Immature natural killer cell (primary cell): ENCODE measurements at regions not wholly inside any gene's neighbourhood (a gene's known extent, or its start where the extent isn't known, plus 50 kb on each side); places are given as distances from the start of the nearest gene placed in this dataset.
A peak's percentile ranks its signal among the peaks of the same experiment; 100 is the strongest.

Experiments
- DNase-seq, 3 donors: peaks; one replicate each; pipeline ENCODE4 v3.0.0; 2022; ENCODE audit warnings: mixed read lengths in 1 of 3
- H3K27ac Mint-ChIP-seq, 6 donors: one replicate each; pipeline ENCODE4 v1.8.0; 2020; ENCODE audit warnings: mixed read lengths in 6 of 6, mild to moderate bottlenecking in 5 of 6, inconsistent platforms in 4 of 6, moderate library complexity in 3 of 6
- H3K27me3 Mint-ChIP-seq, 3 donors: one replicate each; pipeline ENCODE4 v1.8.0; 2020 to 2021; ENCODE audit warnings: low read depth in 3 of 3, mild to moderate bottlenecking in 3 of 3, mixed read lengths in 3 of 3, moderate library complexity in 3 of 3, inconsistent platforms in 1 of 3
- H3K36me3 Mint-ChIP-seq, 3 donors: one replicate each; pipeline ENCODE4 v1.8.0; 2020; ENCODE audit warnings: mixed read lengths in 3 of 3, inconsistent platforms in 2 of 3, mild to moderate bottlenecking in 2 of 3
- H3K4me1 Mint-ChIP-seq, 2 donors: one replicate each; pipeline ENCODE4 v1.8.0; 2020; ENCODE audit warnings: inconsistent platforms in 2 of 2, mild to moderate bottlenecking in 2 of 2, mixed read lengths in 2 of 2, moderate library complexity in 1 of 2
- H3K4me3 Mint-ChIP-seq, 5 donors: one replicate each; pipeline ENCODE4 v1.8.0; 2020; ENCODE audit warnings: mild to moderate bottlenecking in 5 of 5, mixed read lengths in 5 of 5, inconsistent platforms in 3 of 5, moderate library complexity in 3 of 5
- H3K9me3 Mint-ChIP-seq, 6 donors: one replicate each; pipeline ENCODE4 v1.8.0; 2020; ENCODE audit warnings: mild to moderate bottlenecking in 6 of 6, mixed read lengths in 6 of 6, inconsistent platforms in 4 of 6, moderate library complexity in 3 of 6

DNA sequence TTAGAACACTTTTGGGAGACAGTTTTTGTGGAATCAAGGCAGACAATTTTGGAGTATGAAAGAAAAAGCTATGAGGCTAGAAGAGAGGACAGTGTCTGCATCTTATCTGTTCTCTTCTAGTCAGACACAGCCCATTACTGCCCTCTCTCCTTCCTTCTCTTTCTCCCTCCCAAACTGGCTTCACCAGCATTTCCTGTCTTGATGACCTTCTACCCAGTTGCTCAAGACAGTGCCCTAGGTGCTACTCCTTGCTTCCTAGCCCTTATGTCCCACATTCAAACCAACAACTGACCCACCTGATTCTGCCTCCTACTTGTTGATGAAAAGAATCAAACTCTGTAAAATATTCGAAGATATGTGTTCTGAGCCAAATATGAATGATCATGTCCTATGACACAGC lies 116.4 kb upstream of the RIPOR2 start:
- Mint-ChIP-seq H3K36me3 (no peaks in the 10 kb centered on the region), H3K4me1 (peaks cover 66 to 79% of the 10 kb centered on the region in 2 donors), H3K27ac (peak overlapping the region in 3 of 6 donors; percentile 52 to 59 (median 57)), H3K9me3 (no peaks in the 10 kb centered on the region), H3K27me3 (peaks cover 3 to 7% (median 3%) of the 10 kb centered on the region in 3 donors), H3K4me3 (peak overlapping the region in 1 of 5 donors; percentile 38)
- no peak for DNase-seq

DNA sequence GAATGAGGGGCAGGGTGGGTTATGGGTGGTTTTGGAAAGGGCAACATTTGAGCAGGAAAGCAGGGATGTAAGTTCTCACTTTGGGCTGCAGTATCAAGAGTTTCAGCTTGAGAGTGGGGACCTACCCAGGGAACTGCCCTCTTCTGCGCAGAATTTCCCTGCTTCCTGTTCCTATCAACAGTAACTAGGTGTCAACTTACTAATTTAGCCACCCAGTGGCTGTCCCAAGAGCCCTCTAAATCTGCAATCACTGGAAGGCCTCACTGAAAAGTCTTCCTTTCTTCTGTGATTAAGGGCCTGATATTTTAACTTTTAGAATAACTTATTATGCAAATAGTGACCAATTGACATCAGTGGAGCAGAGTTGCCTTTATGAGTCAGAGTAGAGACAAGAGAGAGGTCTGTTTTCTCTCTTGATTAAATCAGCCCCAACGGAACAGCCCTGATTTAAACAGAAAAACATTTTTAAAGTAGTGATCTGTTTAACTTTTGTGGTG lies 118.2 kb upstream of the RIPOR2 start:
- H3K27ac Mint-ChIP-seq, result peak overlapping the region; percentile 38 to 85 (median 71)
- peak; percentile 23 to 42 (median 28) for DNase-seq
- peaks cover 72 to 83% of the 10 kb centered on the region in 2 donors for H3K4me1 Mint-ChIP-seq
- no peaks in the 10 kb centered on the region for H3K36me3 Mint-ChIP-seq
- H3K27me3 Mint-ChIP-seq, result peaks cover 3 to 7% (median 3%) of the 10 kb centered on the region in 3 donors
- peak overlapping the region; percentile 5 to 58 (median 27) for H3K4me3 Mint-ChIP-seq
- H3K9me3 Mint-ChIP-seq, result no peaks in the 10 kb centered on the region

DNA sequence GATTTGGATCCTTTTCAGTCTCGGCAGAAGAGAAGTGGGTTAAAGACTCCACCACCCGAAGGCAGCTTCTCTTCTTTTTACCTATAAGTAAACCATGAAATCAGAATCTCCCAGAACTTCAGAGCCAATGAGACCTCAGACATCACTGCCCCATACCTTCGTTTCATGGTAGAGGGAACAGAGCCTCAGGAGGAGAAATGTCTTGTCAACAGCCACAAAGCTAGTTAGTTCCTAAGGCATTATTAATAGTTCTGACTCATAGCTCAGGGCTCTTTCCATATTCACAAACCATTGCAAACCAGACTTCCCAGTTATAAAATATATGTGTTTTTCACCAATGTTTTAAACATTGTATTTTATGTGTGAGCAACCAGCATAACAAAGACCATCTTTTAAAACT lies 118.7 kb upstream of the RIPOR2 start:
- peaks cover 71 to 81% of the 10 kb centered on the region in 2 donors for H3K4me1 Mint-ChIP-seq
- H3K27me3 Mint-ChIP-seq, result peaks cover 3 to 7% (median 3%) of the 10 kb centered on the region in 3 donors
- no peaks in the 10 kb centered on the region for H3K36me3 Mint-ChIP-seq

DNA sequence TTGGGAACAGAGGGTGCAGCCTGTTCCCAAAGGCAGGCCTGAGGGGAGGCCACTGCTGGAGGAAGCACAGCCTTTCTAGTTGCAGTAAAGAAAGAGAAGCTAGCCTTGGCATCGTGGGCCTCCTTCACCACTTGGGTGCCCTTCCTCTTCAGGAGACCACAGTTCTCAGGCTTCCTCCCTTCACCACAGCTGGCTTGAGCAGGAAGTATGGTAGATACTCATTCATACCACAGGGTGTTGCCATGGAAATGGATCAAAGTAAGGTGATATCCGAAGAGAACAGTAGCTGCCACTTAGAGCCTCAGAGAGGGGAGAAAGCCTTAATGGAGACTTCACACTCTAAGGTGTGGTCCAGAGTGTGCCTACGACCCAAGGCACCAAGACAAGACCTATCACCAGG lies 120.4 kb upstream of the RIPOR2 start:
- peak overlapping the region; percentile 84 to 97 (median 96) for H3K27ac Mint-ChIP-seq
- DNase-seq, result peak; percentile 72 to 85 (median 84)
- H3K4me1 Mint-ChIP-seq, result peaks cover 55 to 64% of the 10 kb centered on the region in 2 donors
- H3K36me3 Mint-ChIP-seq, result no peaks in the 10 kb centered on the region
- H3K4me3 Mint-ChIP-seq, result peak overlapping the region; percentile 78 to 86 (median 83)
- H3K27me3 Mint-ChIP-seq, result peaks cover 3 to 7% (median 3%) of the 10 kb centered on the region in 3 donors
- H3K9me3 Mint-ChIP-seq, result no peaks in the 10 kb centered on the region

More for the DNA sequence above, 118.7 kb upstream of the RIPOR2 start:
- H3K27ac Mint-ChIP-seq, result peak overlapping the region; percentile 38 to 89 (median 63)
- no peak for DNase-seq
- no peaks in the 10 kb centered on the region for H3K9me3 Mint-ChIP-seq
- peak overlapping the region in 2 of 5 donors; percentile 5 to 73 for H3K4me3 Mint-ChIP-seq

DNA sequence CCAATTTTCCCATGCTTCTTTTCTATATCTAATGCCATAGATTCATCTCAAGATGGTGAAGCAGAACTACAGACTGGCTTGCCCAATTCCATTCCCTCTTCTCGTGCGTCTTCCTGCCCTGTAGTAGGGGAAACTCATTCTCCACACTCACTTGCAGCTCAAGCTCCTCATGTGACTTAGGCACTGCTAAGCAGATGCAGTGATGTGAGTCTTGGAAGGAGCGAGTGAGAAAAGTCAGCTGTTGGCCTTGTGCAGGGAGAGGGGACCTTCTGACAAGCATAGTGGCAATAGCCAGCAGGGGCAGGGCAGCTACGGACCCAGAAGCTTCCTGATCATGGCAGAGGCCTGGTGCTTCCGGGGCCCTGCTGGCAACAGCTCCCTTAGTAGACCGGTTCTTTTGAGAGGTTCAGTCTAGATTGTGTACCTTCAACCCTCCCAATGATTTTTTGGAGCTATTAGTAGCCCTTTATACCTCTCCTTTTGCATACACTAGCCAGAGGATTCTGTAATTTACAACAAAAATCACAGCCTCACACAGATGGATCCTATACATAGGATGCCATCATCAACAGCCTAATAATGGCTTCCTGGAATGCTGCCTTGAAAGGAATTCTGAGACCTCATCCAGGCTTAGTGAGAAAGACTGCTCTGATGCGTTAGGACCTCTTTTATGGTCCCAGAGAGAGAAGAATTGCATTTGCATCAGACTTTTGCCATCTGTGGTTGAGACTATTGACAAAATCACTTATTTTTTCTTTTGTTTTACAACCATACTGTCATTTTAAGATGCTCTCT lies 121.5 kb upstream of the RIPOR2 start:
- Mint-ChIP-seq H3K9me3 (no peaks in the 10 kb centered on the region), H3K36me3 (no peaks in the 10 kb centered on the region), H3K4me3 (peak overlapping the region; percentile 5 to 67 (median 36)), H3K27me3 (peaks cover 3 to 7% (median 3%) of the 10 kb centered on the region in 3 donors), H3K4me1 (peaks cover 47 to 52% of the 10 kb centered on the region in 2 donors), H3K27ac (peak overlapping the region; percentile 33 to 96 (median 78))
- DNase-seq, result no peak

DNA sequence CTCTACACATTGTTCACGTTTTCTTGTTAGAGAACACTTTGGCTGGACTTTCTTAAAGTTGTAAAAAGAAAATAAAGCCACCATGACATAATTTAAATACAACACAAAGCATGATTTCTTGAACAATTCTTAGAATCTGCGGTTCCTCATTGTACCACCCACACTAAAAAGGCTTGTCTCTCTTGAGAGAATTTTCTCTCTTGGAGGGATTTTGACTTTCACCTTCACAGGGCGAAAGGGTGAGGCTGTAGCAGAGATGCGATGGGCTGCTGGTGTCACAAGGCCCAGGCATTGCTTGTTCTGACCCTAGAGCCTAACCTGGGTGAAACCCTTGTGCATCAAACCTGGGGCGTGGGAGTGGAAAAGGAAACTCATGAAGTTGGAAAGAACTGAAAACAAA lies 122.7 kb upstream of the RIPOR2 start:
- H3K36me3 Mint-ChIP-seq, result no peaks in the 10 kb centered on the region

DNA sequence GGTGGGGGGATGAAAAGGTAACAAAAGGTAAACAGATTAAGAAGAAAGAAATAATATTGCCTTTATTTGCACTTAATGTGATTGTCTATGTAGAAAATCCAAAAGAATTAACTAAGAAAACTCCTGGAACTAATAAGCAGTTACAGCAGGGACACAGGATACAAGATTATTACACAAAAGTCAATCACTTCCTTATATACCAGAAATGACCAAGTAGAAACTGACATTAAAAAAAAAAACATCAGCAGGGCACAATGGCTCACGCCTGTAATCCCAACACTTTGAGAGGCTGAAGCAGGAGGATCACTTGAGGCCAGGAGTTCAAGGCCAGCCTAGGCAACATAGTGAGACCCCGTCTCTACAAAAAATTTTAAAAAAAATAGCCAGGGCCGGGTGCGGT lies 123.2 kb upstream of the RIPOR2 start:
- no peaks in the 10 kb centered on the region for H3K36me3 Mint-ChIP-seq
- H3K9me3 Mint-ChIP-seq, result no peaks in the 10 kb centered on the region
- no peak overlapping the region for H3K4me3 Mint-ChIP-seq
- H3K27me3 Mint-ChIP-seq, result peaks cover 3 to 7% (median 3%) of the 10 kb centered on the region in 3 donors
- H3K4me1 Mint-ChIP-seq, result peaks cover 35 to 36% of the 10 kb centered on the region in 2 donors
- H3K27ac Mint-ChIP-seq, result peak overlapping the region in 1 of 6 donors; percentile 55
- no peak for DNase-seq

More for the DNA sequence above, 122.7 kb upstream of the RIPOR2 start:
- H3K27me3 Mint-ChIP-seq, result peaks cover 3 to 7% (median 3%) of the 10 kb centered on the region in 3 donors
- H3K27ac Mint-ChIP-seq, result peak overlapping the region in 1 of 6 donors; percentile 28
- no peak for DNase-seq
- no peaks in the 10 kb centered on the region for H3K9me3 Mint-ChIP-seq
- no peak overlapping the region for H3K4me3 Mint-ChIP-seq
- H3K4me1 Mint-ChIP-seq, result peaks cover 40 to 41% of the 10 kb centered on the region in 2 donors

DNA sequence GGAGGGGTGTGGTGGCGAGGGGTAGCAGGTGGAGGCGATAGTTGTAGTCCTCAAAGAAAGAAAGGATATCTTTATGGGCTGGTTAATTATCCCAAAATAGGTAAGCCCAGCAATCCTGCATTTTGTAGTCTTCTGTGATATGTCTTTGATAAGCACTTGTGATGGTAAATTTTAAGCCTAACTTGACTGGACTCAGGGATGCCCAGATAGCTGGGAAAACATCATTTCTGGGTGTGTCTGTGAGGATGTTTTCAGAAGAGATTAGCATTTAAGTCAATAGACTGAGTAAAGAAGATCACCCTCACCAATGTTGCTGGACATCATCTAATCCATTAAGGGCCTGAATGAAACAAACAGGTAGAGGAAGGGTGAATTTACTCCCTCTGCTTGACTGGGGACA lies 124.8 kb upstream of the RIPOR2 start:
- Mint-ChIP-seq H3K27ac (no peak overlapping the region), H3K4me3 (no peak overlapping the region), H3K4me1 (peaks cover 21 to 22% of the 10 kb centered on the region in 2 donors), H3K9me3 (no peaks in the 10 kb centered on the region), H3K27me3 (peaks cover 1 to 7% (median 3%) of the 10 kb centered on the region in 3 donors), H3K36me3 (no peaks in the 10 kb centered on the region)
- no peak for DNase-seq

DNA sequence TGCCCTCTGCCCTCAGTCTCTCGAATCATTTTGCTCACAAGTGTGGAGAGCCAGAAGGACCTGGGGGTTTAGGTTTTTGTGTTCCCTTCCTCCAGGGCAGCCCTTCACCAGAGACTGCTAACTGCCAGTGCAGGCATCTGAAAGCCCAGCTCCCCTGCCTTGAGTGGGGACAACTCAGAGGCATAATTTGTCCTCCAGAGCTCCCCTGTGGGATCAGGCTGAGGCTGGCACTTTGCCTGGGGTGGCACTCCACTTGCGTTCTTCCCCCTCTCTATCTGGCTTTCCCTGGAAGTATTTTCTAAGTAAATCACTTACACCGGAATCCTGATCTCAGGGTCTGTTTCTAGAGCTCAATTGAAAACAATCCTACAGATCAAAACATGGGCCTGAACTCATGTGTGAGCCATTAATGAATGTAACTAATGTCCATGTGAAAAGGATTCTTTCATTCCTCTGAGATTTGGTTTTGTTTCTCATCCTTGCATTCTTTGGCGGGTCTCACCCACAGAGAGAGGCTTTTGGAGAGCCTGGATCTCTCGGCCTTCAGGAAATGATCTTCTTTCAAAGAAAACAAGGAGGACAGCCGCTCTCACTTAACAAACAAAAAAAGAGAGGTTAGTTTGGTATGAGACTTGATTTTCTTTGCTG lies 125.7 kb upstream of the RIPOR2 start:
- Mint-ChIP-seq H3K9me3 (no peaks in the 10 kb centered on the region), H3K27ac (no peak overlapping the region)

DNA sequence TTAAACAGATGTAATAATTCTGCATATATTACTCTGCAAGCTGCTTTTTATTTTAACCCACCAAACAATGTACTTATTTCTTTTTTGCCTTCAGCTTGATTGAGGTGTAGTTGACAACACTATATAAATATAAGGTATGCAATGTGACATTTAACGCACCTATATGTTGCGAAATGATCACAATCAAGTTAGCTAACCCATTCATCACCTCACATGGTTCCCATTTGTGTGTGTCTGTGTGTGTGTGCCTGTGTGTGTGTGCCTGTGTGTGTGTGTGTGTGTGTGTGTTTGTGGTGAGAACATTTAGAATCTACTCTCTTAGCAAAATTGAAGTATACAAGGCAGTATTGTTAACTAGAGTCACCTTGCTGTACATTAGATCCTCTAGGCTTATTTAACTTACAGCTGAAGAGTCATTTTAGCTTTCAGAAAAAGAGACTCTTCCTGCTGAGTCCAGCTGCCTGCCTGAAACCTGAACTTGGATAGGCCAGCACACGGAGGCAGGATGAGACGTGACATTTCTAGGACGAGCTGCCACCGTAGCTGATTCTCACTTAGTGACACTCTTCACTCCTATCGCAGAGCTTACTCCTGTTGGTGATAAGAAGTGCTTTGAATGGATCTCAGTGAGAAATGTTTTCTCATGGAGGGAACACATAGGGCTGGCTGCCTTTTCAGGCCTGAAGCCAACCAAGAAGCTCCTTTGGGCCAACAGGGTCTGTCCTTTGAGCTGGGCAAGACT lies 126.5 kb upstream of the RIPOR2 start:
- Mint-ChIP-seq H3K4me1 (peaks cover 4 to 5% of the 10 kb centered on the region in 2 donors), H3K4me3 (no peak overlapping the region), H3K27ac (no peak overlapping the region), H3K36me3 (no peaks in the 10 kb centered on the region), H3K27me3 (no peaks in the 10 kb centered on the region), H3K9me3 (no peaks in the 10 kb centered on the region)
- DNase-seq, result no peak

More for the DNA sequence above, 125.7 kb upstream of the RIPOR2 start:
- no peak overlapping the region for H3K4me3 Mint-ChIP-seq
- no peaks in the 10 kb centered on the region for H3K36me3 Mint-ChIP-seq
- peaks cover 0 to 1% (median under 1%) of the 10 kb centered on the region in 3 donors for H3K27me3 Mint-ChIP-seq
- DNase-seq, result no peak
- peaks cover 12 to 13% of the 10 kb centered on the region in 2 donors for H3K4me1 Mint-ChIP-seq

DNA sequence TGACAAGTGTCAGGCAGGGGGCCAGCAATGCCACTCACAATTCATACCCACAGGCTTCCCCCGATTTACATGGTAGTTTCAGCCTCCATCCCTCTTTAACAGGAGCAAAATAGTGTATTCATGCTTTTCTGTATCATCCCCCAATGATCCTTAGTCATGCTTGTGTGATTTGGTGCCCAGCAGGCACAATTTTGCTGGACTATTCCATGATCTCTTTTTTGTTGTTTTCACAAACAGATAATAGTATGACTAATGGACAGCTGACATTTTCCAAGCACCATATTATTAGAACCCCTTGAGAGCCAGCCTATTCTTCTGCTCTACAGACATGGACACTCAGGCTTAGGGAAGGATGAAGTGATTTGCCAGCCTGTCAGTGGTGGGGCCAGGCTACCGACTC lies 128.2 kb upstream of the RIPOR2 start:
- Mint-ChIP-seq H3K9me3 (no peaks in the 10 kb centered on the region), H3K27ac (peak overlapping the region in 1 of 6 donors; percentile 78), H3K4me1 (no peaks in the 10 kb centered on the region), H3K27me3 (no peaks in the 10 kb centered on the region), H3K36me3 (no peaks in the 10 kb centered on the region), H3K4me3 (no peak overlapping the region)
- no peak for DNase-seq

DNA sequence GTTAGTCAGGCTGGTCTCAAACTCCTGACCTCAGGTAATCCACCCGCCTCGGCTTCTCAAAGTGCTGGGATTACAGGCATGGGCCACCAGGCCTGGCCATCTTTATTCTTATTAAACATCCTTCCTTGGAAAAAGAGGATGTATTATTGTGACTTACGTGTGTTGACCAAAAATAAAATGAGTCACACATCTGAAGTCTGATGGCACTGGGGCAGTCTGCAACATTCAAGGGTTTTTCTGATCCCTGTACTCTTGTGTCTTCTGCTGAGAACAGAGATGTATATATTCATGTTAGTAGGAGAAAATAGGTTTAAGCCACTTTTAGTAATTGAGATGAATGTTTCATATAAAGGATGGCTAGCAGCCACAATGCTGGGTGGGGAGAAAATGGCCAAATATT lies 129.9 kb upstream of the RIPOR2 start:
- Mint-ChIP-seq H3K9me3 (no peaks in the 10 kb centered on the region), H3K27me3 (no peaks in the 10 kb centered on the region), H3K36me3 (no peaks in the 10 kb centered on the region), H3K4me1 (peaks cover 5 to 13% of the 10 kb centered on the region in 2 donors), H3K27ac (no peak overlapping the region), H3K4me3 (no peak overlapping the region)
- DNase-seq, result no peak

DNA sequence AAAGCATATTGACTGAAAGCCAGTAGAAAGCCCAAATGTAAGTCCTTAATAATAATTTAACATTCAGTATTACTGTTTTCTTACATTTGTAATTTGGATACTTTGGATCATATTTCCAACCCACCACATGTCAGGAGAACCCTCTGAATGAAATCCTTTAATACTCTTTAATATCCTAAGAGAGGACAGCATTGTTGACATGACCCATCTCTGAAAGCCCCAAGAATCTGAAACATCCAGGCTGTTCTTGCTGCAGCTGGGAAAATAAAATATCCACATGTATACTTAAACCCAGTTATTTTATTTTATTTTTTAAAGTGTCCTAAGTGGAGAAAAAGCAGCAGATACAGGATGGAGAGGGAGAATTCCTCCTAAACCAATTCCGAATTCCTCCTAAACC lies 130.8 kb upstream of the RIPOR2 start:
- H3K27ac Mint-ChIP-seq, result no peak overlapping the region
- H3K9me3 Mint-ChIP-seq, result no peaks in the 10 kb centered on the region
- H3K4me1 Mint-ChIP-seq, result peaks cover 8 to 18% of the 10 kb centered on the region in 2 donors
- DNase-seq, result no peak
- no peak overlapping the region for H3K4me3 Mint-ChIP-seq
- H3K36me3 Mint-ChIP-seq, result no peaks in the 10 kb centered on the region
- H3K27me3 Mint-ChIP-seq, result no peaks in the 10 kb centered on the region
